HG02938 (cell line): ENCODE measurements at regions not wholly inside any gene's neighbourhood (a gene's known extent, or its start where the extent isn't known, plus 50 kb on each side); places are given as distances from the start of the nearest gene placed in this dataset.

Experiments used
- ATAC-seq: cut with Tn5 transposase; IDR thresholded peaks from one replicate; pipeline ENCODE4 v1.9.1; 2021; ENCODE audit warnings: mild to moderate bottlenecking, moderate library complexity; ENCODE audit not compliant: unreplicated experiment

- ATAC-seq: no peak
Observed at GRCh38 chr10:3493621-3494020, 291.4 kb downstream of the KLF6 start.

- no peak for ATAC-seq
Observed at GRCh38 chr10:3491571-3491970, 293.4 kb downstream of the KLF6 start.

GRCh38 chr10:3487228-3487627 is 297.8 kb downstream of the KLF6 start:
- no peak for ATAC-seq

GRCh38 chr10:3486346-3487065 is 298.5 kb downstream of the KLF6 start:
- ATAC-seq: no peak

- ATAC-seq: no peak
Observed at GRCh38 chr10:3485057-3485686, 299.8 kb downstream of the KLF6 start.

GRCh38 chr10:3484306-3485056 is 300.5 kb downstream of the KLF6 start:
- peak; percentile 72 for ATAC-seq

GRCh38 chr10:3482200-3482993 is 302.6 kb downstream of the KLF6 start:
- no peak for ATAC-seq

- no peak for ATAC-seq
Observed at GRCh38 chr10:3481496-3481895, 303.5 kb downstream of the KLF6 start.

GRCh38 chr10:3480990-3481315 is 304.1 kb downstream of the KLF6 start:
- ATAC-seq: no peak

GRCh38 chr10:3480281-3480989 is 304.6 kb downstream of the KLF6 start:
- no peak for ATAC-seq

- ATAC-seq: no peak
Observed at GRCh38 chr10:3478632-3479240, 306.2 kb upstream of the PITRM1 start.

GRCh38 chr10:3478153-3478552 is 305.6 kb upstream of the PITRM1 start:
- peak; percentile 66 for ATAC-seq

- ATAC-seq: peak; percentile 58
Observed at GRCh38 chr10:3477683-3478082, 305.1 kb upstream of the PITRM1 start.

- no peak for ATAC-seq
Observed at GRCh38 chr10:3476640-3477448, 304.3 kb upstream of the PITRM1 start.

GRCh38 chr10:3476186-3476585 is 303.6 kb upstream of the PITRM1 start:
- no peak for ATAC-seq

- ATAC-seq: no peak
Observed at GRCh38 chr10:3475367-3475766, 302.8 kb upstream of the PITRM1 start.

- no peak for ATAC-seq
Observed at GRCh38 chr10:3474266-3474665, 301.7 kb upstream of the PITRM1 start.

GRCh38 chr10:3473271-3473670 is 300.7 kb upstream of the PITRM1 start:
- no peak for ATAC-seq

- no peak for ATAC-seq
Observed at GRCh38 chr10:3472287-3473051, 299.9 kb upstream of the PITRM1 start.
